ENCODE measurements at regions not wholly inside any gene's neighbourhood (a gene's known extent, or its start where the extent isn't known, plus 50 kb on each side); places are given as distances from the start of the nearest gene placed in this dataset.

DNA sequence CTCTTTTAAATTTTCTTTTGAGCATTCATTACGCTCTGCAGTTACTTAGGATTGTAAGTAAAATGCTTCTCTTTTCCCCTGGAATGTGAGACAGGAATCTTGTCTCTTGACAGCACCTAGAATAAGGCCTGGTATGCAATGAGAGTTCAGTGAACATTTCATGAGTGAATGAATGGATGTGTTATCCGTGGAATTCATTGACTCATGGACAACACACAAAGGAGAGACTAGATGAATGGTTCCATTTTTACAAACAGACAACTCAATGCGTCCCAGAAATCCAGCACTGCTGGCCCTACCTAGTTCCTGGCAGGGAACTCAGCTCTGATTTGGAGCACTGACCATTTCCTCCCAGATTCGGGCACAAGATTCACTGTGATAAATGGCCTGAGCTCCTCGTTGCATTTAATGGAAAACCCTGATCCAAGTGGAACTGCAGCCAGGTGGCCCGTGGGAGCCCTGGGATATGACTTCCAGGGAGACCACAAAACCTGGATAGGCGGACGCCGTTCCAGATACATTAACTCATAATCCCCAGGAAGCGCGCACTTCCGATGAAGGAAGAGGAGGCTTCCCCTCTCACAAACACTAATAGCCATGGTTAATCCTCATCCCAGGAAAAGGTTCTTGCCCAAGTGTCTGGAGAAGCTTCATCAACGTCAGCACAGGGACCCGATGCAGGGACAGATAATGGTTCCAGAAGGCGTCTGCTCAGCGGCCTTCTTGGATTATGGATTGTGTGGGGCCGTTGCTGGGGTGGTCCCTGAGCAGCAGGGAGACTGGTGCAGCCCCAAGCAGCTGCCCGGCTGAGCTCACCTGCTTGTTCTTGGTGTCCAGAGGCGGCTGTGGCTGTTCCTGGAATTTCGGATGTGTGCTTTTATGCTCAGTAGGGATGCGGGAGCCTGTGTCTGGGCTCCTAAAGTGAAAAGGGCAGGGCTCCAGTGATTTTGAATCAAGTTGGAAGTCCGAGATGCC is 211.1 kb upstream of the TSHZ3 start:
- no peak for DNase-seq (ENCODE audit: low read depth)

DNA sequence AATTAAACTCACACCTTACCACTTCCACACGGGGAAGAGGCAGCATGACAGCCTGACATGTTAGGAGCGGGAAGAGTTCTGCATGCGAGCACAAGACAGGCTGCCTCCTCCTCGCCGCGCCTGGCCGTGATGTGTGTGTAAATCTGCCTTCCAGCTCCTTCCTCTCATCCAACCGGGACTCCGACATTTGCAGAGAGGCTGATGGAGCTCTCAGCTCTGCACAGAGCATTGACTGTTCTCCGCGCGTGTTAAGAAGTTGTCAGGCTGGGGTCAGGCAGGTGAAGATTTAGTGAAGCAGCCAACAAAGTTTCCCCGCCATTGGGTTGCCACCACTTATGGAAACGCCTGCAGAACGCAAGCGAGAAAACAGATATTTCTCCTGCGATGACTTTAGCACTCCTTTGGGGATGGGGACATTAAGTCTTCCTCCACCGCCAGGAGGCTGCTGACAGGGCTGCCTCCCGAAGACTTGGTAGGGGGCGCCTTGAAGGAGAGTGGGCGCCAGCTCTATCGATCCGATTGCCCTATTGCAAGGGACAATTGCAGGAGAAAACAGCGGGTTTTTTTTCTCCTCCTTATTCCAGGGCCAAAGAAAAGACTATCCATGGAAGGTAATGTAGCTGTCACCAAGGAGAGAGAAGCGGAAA is 213.9 kb upstream of the TSHZ3 start:
- no peak for DNase-seq (ENCODE audit: low read depth)

DNA sequence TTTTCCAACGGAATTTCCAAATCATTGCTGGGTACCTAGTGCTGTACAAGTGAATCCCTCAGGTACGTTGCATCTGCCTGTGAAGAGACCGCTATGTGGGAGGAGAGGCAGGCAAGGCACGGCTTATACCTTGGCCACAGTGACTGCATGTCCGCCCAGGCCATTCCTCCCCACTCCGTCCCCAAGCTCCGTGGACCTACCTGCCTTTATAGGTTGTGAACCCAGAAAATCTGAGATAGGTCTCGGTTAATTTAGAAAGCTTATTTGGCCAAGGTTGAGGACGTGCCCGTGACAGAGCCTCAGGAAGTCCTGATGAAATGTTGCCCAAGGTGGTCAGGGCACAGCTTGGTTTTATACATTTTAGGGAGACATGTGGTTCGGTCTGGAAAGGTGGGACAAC is 218.5 kb upstream of the TSHZ3 start:
- no peak for DNase-seq (ENCODE audit: low read depth)

DNA sequence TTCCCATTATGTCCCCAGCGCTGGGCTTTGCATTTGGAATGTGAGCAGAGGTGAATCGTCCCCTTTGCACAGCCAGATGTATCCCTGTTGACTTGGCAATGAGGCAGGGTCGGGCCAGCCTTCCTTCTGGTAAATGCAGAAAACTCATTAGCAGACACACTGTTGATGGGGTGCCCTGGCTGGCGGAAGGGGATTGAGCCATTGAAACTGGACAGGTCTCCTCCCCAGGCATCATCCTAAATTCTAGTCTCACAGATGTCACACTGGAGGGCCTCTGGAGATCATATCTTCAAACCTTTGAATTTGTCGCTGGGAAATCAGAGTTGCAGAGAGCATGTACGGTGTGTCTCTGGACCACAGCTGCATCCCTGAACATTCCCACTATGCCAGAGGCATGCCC is 219.5 kb upstream of the TSHZ3 start:
- no peak for DNase-seq (ENCODE audit: low read depth)

DNA sequence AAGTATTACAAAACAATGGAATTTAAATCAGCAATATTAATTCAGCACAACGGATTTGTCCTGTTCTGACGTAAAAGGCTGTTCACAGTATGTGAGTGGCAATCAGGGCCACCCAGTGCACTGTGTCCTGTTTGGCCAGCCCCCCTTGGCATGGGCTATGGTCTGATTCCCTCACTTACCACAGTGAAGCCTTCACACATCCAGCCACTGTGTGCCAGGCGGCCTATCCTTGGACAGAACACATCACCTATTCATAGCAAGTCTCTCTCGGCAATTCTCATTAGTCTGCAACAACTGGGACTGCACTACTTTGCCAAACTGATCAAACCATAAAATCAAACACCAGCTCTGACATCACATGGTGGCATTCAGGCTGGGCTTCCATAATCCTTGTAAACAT is 221.5 kb upstream of the TSHZ3 start:
- no peak for DNase-seq (ENCODE audit: low read depth)

DNA sequence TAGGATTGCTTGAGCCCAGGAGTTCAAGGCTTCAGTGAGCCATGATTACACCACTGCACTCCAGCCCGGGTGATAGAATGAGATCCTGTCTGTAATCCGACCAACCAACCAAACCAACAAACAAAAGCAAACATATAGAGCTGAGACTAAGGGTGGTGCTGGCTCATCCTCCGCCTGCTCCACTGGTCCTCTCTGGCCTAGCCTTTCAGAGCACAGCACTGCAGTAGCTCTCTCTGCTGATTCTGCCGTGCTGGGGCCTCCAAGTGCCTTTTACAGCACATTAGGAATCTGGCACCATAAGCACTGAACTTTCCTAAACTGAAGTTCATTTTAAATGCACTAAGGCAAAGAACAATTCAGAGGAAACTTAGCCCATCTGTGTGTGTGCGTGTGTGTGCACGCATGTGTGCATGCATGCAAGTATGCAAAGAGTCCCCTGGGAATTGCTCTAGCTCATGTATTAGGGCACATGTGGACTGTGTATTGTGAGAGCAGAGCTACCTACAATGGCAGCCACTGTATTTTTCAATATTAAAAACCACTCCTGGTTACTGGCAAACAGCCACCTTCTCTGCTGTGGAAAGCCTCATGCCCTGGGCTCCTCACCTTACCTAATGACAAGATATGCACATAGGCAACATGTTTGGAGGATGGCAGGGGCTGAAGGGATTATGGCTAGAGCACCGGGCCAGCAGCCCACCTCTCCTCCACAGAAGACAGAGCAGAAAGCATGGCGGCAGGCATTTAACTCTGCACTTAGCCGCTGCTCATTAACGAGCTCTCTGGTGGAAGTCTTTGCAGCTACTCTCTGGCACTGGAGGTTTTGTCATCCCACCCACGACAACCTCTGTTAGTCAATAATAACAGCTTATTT is 223.1 kb upstream of the TSHZ3 start:
- no peak for DNase-seq (ENCODE audit: low read depth)

DNA sequence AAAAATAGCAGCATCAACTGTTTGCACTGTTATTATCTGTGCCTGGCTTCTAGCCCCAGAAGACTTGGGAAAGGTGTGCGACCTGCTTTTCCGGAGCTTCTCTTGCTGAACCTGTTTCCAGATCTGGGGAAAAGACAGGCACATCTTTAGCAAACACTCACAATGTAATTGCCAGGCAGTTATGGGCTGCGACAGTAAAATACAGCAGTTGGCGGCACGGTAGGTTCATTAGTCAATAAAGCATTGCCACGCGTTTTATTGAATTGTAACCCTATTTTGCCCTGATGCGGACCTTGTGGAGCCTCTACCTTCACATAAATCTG is 223.7 kb upstream of the TSHZ3 start:
- DNase-seq (ENCODE audit: low read depth): no peak

DNA sequence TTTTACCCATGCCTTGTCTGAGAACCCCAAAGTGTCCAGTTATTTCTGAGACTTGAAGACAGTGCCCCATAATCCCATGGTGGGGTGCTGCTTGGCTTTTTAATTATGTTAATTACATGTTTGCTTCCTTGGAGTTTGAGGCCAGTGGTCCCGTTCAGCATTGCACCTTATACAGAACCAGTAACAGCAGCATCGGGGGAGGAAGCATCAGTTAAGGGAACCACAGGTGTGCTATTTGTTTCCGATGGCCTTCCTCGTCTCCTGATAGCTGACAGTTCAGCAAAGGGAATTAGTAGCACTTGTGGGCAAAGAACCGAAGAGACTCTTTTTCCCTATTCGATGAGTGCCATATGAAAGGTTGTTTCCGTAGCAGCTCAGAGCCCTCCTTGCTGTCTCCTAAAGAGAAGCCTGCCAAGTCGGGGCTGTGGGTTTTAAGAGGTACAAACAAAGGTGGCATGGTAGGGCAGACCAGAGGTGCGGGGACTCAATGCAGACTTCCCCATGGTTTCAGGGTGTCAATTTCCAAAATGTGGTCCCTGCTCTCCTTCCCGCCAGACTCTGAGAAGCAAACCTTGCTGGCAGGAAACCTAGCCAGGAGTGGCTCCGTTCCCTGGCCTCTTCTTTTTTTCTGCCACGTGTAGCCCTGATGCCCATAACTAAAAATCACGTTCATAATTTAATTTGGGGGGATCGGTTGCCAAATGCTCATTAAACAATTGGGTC is 225.2 kb upstream of the TSHZ3 start:
- DNase-seq (ENCODE audit: low read depth): no peak

DNA sequence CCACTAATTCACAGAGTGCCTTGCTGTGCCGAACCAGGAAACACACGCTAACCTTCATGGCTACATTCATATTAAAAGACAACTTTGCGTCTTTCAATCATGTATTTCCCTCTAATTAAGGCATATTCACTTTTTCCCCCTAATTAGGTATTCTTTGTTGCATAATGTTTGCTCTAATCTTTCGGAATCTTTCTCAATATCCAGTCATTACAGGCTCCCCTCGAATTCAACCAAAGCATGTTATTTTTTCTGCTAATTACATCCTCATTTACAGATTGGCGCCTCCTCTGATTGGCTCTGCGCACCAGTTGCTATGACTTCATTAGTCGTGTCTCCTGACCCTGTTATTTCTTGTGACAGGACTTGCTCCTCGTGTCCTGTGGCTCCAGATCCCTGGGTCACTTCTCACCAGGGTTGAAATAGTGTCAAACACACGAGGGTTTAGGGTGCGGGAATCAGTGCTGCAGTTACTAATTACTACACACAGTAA is 226.7 kb upstream of the TSHZ3 start:
- DNase-seq (ENCODE audit: low read depth): no peak

DNA sequence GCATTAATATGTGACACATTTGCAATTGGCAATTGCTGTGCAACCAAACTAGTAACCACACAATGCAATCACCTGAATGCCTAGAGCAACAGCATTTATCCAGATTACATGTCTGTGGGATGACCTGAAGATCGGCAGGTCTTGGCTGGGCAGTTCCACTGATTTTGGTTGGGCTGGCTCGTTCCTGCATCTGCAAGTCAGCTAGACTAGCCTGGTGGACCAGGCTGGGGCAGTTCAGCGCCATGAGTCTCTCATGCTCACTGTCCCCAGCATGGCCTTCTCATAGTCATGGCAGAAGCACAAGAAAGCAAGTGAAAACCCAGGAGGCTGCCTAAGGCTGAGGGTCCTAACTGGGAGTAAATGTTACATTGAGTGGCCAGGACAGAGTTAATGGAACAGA is 229.1 kb upstream of the TSHZ3 start:
- no peak for DNase-seq (ENCODE audit: low read depth)

DNA sequence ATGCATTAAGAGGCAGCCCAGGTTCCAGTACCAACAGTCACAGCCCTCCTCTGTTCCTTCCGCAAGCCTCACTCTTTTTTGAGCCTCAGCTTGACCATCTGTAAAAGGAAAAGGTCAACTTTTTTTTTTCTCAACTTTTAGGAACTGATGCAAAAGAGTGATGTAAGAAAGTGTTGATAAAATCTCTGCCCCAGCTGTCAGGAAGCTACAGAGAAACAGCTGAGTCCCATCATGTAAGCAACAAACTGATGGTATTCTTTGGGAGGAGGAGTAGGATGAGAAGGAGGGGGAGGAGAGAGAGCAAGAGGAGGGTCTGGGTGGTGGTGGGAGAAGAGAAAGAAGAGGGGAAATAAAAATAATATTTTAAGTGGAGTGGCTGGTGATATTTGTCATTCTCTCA is 233.9 kb upstream of the TSHZ3 start:
- no peak for DNase-seq (ENCODE audit: low read depth)

DNA sequence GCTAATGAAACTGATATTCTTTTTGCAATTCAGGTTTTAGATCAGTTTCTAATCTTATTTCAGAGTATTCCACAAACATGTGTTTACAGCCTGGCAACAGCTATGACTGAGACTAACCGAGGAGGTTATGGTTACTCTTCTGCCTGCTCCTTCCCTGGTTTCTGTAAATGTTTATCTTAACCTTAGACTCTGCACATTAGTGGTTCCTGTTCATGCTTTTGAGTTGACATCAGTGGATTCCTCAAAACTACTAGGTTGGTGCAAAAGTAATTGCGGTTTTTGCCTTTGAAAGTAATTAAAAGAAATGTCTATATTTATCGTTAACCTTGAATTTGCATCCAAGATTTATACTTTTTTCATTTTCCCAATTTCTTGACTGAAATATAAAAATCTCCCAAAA is 237.0 kb upstream of the TSHZ3 start:
- DNase-seq (ENCODE audit: low read depth): no peak

DNA sequence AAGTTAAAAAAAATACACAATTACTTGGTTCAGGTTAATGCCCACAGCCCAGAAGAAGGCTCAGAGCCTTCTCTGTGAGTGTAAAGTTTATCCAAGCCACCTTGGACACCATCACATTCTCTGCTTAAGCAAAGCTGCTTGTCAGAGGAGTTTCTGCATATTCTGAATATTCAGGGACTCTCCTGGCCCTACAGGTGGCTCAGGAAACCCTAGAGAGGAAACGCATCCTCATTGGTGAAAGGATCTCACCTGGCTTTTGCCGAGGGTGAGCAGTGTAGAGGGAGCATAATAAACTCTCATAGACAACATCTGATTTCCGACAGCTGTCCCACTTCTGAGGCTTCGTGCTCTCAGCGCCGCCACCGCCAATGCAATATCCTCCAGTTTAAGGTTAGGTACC is 239.9 kb upstream of the TSHZ3 start:
- no peak for DNase-seq (ENCODE audit: low read depth)

DNA sequence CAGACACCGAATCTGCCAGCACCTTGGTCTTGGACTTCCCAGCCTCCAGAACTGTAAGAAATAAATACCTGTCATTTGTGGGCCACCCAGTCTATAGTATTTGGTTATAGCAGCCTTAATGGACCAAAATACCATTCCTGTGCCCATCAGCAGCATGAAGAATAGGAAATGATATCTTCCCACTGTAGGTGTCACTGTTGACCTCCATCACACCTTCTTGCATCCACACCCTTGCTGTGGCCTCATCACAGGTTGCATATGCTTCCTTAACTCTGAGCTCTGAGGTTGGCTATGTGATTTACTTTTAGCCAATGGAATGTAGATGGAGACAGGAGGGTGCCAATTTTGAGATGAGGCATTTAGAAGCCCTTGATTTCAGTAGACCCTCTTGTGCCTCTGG is 242.0 kb upstream of the TSHZ3 start:
- DNase-seq (ENCODE audit: low read depth): no peak

DNA sequence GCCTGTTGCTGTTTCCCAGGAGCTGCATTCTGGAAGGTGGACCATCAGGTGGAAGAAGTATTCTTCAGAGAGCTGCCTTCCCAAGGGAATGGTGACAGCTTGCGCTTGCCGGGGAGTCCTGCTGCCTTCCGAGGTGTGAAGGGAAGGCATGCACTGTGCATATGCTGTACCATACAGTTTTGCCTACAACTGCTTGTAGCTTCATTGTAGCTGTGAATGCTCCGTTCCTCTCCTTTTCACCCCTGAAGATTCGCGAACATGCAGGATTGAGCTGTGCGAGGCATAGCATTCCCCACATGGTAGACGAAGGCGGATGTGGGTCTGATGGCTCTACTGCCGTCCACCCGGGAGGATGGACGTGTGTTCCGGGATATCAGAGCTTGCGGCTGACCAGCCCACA is 243.2 kb upstream of the TSHZ3 start:
- DNase-seq (ENCODE audit: low read depth): no peak

DNA sequence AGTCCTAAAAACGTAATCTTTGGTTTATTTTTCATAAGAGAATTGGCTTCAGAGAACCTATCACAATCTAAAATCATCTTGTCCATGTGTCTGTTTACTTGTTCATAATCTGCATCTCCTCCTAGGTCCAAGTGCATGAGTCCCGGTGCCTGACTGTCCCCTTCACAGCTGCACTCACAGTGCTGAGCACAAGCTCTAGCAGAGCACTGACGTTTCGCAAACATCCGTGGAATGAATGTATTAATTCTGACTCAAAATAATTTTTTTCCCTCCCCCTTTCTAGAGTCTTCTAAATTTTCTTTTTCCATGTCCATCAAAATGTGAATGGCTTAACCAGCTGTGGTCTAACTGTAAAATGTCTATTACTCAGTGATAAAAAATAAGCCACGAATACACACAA is 245.5 kb upstream of the TSHZ3 start:
- DNase-seq (ENCODE audit: low read depth): no peak

DNA sequence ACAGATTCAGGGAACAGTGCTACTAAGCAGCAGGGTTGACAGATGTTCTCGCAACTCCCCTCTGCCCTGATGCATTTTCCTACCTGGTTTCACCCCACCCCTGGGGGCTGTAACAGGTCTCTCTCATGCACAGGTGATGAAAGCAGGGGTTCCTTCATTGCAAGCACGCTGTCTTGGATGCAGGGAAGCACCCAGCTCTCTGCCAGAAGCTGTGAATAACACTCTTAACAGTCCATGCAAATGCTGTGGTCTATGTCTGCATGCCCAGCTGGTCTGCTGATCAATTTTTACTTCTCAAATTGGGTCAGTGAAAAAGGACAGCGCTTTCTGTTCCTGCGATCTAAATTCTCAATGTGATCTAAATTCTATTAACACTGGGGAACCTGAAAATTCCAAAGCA is 246.3 kb upstream of the TSHZ3 start:
- no peak for DNase-seq (ENCODE audit: low read depth)

DNA sequence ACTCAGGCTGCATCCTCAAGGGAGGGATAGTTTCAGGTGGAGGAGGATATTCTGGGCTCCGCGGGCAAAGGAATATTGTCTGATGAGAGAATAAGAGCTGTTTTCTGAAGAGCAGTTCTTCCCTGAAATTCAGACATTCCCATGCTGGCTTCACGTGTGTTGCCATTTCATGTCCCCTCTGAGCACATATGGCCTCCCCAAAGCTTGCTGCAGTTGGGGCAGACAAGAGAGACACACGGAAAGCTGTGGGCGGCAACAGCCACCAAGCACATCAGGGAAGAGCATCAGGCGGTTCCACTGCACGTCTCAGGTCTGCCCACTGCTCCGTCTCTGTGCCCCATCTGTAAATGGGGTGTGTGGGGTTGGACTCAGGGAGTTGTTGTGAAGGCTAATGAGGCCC is 247.5 kb upstream of the TSHZ3 start:
- no peak for DNase-seq (ENCODE audit: low read depth)

DNA sequence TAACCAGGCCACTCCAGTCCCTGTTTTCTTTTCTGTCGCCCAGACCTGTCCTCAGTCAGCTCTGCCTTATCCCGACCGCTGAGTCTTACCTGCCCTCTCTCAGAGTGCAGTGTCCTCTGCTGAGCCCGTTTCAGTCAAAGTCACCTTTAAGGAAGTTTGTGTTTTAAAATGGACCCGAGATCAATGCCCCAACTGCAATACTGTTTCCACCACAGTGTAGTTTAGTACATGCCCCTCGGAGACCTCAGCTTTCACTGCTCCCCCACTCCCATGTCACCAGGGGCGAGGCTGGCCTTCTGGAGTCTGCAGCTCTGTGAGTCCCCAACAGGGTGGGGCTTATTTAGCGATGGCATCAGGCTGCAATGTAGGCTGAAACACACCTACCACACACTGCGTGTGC is 248.4 kb upstream of the TSHZ3 start:
- DNase-seq (ENCODE audit: low read depth): no peak

DNA sequence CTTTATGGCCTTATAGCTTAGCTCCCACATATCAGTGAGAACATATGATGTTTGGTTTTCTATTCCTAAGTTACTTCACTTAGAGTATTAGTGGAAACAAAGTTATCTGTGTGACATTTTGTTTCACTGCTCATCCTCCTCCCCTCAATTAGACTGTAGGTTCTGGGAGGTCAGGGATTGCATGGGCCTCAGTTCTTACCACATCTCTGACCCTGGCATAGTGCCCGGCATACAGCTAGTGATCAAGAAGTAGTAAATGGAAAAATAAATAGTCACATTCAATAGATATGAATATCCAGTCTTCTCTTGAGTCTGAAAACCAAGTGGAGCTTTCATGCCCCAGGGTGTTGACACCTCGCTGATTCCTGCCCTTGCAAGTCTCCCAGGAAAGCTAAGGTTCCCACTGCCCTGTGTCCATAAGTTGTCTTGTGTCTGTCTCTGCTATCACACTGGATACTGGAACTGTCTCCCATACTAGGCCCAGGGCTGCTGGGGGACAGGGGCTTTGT is 249.5 kb upstream of the TSHZ3 start:
- no peak for DNase-seq (ENCODE audit: low read depth)

DNA sequence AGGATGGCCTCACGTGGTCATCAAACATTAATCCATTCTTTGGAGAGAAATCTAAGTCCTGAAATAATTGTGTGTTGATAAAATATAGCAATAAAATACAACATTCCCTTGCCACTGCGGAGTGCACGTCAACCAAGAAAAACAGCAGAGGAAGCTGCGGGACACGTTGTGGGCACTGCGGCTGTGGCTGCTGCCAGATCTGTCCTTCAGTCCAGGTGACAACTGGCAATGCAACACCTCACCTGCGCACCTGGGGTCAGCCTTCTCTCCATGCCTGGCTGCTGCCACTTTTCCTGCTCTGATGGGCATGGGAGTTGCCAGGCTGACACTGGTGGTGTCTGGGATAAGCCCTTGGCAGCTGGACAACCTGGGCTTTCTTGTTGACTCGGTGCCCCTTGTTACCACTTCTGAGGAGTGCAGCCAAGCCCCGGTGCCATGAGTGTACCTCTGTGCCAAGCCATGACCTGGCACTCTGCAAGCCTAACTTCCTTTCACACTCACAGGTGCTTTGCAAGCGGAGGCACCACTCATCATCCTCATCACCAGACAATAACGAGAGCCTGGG is 251.6 kb upstream of the TSHZ3 start:
- no peak for DNase-seq (ENCODE audit: low read depth)

Measured in activated T-cell treated with anti-CD3 and anti-CD28 coated beads for 24 hours (primary cell).